NCI-H345 treated with DMSO at 0.1 percent for 48 hours (cell line): ENCODE measurements at regions not wholly inside any gene's neighbourhood (a gene's known extent, or its start where the extent isn't known, plus 50 kb on each side); places are given as distances from the start of the nearest gene placed in this dataset.
"Not testable (repeated sequence)": the region's sequence is repeated elsewhere in the genome, so short reads cannot be mapped to it uniquely, and the experiment has no call there.

Source experiments
- DNase-seq: peaks from one replicate; lab custom pipeline; 2025; ENCODE audit not compliant: unreplicated experiment; lab: John Stamatoyannopoulos, UW

DNA sequence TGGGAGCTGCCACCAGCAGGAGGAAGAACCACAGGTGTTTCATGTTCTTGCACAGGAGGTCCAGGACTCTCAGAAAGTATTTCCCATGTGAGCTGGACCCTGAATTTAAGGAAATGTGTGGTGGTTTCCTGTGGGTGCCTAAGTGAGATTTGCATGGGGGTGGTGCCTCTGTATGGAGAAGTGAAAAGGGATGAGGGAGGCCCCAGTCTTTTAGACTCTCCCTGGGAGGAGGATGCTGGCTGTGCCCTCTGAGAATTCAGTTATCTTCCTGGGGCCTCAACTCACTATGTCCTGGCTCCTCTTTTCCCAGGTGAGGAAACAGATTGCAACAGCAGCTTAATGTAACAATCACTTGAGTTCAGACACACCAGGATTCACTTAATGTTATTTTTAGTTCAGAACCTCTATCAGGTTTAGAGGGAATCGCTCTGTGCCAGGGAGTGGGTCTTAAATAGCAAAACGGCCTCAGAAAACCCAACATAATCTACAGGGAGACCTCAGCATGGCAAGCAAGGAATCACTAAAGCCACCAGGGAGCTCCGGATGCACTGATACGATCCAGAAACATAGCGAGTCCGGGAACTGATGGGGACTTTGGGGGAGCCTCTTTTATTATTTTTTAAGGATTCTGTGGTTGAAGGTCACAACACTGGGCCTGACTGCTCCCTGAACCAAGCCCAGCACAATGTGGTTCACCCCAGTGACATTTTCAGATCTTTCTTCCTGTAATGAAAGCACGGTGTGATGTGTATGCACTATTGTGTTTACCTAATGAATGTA is 823.5 kb downstream of the TMEM121 start:
- not testable (repeated sequence) for DNase-seq

DNA sequence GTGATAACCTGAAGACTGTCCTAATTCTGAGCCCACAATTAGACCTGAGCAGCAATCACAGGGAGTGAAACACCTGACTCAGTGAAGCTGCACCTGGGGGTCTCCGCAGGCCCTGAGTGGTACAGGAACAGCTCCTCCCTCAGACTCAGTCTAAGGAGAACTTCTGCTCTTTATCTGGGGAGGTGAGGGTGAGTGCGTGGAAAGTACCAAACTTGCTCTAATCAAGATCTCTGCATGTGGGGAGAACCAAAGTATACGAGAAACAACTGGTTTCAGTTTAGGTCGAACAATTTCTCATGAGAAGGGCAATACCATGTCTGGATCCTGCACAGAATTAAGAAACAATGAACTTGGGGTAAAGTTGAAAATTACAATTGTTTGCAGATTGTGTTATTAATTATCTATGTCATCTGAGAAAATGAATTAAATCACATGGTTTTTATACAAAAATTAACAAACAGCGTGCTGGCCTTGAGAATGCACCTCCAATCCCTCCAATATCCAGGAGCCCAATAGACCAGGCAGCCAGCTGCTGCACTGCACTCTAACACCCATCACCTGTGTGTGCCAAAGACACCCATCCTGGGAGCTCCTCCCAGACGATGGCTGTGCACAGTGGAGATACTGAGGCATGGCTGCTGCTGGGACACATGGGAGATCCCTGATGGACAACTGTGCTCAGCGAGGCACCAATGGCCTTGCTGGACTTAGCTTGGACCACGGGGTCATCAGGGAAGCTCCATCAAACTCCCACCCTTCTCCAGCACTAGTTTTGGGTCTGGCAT is 828.8 kb downstream of the TMEM121 start:
- DNase-seq = not testable (repeated sequence)

DNA sequence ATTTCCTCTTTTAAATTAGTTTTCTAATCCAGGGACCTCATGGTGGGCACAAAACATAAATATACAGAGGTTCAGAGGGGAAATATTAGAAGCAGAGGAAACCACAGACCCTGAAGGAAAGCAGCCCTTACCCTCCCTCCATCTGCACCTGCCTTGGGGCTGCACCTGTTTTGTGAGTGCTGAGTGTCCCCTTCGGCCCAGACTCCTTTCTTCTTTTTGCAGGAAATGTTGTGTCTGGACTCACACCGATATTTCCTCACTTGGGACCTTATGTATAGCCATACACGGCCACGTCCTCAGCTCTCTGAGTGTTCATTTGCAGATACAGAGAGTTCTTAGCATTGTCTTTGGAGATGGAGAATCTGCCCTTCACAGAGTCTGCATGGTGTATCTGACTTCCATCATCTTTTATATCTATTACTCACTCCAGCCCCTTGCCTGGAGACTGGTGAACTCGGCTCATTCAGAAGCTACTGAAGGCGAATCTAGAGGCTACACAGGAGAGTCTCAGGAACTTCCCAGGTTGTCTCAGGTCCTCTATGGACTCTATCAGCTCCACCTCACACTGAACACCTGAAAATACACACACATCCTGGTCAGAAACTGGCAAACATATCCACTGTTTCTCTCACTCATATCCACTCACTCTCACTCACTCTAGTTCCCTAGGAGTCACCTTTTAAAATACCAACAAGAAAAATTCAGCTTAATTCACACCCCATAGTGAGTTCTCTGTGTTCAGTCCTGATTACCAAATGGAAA is 829.7 kb downstream of the TMEM121 start:
- not testable (repeated sequence) for DNase-seq

DNA sequence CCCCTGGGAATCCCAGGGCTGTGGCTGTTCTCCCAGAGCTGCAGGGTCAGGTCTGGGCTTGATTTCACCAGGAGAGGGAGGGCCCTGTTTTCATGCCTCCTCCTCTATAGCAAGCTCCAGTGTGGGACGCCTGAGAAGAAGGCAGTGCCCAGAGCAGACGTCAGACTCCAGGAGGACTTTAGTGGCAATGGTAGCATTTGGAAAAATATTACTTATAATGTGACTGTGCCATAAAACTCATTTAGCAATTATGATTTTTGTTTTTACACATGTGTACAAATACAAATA is 830.2 kb downstream of the TMEM121 start:
- not testable (repeated sequence) for DNase-seq

DNA sequence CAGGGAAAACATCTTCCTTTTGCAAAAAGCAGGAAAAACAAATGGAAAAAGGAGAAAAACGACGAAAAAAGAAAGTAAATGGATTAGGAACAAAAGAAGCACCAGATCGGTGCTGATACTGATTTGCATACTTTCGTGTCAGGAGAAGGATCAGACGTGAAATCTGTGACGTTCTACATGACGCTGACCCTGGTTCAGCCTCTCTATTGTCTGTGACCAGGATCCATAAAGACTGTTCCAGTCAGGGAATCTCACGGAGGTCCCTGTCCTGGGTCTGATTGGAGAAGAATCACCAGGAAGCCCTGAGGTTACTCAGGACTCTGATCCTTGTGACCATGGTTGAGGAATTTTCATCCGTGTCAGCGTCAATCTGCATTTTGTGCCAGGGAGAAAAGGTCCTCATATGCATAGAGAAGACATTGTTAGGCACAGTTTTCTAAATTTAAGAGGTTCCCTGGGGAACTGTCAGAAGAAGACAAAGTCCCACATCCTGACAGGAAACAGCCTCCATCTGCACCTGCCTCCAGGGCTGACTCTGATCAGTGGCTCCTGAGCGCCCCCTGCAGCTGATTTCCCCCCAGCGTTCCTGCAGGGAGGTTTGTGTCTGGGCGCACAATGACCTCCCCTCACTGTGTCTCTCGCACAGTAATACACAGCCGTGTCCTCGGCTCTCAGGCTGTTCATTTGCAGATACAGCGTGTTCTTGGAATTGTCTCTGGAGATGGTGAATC is 832.9 kb downstream of the TMEM121 start:
- DNase-seq = not testable (repeated sequence)

DNA sequence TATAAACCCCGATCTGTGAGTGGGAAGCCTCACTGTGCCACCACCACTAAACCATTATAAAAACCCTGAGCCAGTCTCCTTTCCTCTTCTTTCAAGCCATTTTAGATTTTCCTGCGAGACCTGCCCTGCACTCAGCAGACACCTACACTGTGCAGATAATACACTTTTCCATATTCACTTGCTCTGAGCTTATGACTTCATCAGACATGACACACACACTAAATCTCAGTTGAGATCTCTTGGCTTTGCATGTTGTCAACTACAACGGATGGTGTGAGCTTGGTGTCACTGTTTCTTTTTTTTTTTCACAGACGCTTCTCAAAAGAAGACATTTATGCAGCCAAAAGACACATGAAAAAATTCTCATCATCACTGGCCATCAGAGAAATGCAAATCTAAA is 839.0 kb downstream of the TMEM121 start:
- DNase-seq = not testable (repeated sequence)

DNA sequence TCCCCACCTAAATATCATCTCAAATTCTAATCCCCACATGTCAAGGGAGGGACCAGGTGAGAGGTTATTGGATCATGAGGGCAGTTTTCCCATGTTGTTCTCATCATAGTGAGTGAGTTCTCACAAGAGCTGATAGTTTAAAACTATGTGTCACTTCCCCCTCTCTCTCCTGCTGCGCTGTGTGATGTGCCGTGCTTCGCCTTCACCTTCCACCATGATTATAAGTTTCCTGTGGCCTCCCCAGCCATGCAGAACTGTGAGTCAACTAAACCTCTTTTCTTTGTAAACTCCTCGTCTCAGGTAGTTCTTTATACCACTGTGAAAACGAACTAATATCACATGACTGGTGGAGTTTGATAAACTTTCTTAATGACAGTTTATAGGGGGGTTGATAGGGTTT is 839.5 kb downstream of the TMEM121 start:
- not testable (repeated sequence) for DNase-seq

DNA sequence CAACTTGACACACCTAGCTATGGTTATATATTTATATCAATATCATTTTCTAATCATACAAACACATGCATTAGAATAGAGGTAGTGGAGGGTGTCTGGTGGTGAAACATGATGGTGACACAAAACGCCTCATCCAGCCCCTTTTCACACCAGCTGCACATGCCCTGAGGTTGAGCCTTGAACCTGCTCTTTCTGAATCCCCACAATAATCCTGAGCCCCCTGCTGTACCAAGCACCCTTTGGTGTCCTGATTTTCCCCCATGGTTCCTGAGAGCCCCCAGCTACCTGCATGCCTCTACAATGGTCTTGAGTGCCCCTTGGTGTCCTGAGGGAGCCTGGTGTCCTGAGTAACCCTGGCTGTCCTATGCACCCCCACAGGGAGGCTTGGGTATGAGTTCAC is 840.6 kb downstream of the TMEM121 start:
- not testable (repeated sequence) for DNase-seq

DNA sequence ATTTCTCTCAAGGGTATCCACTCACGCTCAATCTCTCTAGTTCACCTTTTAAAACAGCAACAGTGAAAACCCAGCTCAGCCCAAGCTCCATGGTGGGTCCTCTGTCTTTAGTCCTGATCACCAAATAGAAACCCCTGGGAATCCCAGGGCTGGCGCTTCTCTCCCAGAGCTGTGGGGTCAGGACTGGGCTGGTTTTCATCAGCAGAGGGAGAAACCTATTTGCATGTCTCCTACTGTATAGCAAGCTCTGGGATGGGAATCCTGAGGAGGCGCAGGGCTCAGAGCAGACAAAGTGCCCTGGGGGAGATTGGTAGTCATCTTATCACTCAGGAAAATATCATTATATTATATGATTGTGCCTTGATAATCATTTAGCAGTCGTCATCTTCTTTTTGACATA is 843.1 kb downstream of the TMEM121 start:
- DNase-seq = not testable (repeated sequence)

DNA sequence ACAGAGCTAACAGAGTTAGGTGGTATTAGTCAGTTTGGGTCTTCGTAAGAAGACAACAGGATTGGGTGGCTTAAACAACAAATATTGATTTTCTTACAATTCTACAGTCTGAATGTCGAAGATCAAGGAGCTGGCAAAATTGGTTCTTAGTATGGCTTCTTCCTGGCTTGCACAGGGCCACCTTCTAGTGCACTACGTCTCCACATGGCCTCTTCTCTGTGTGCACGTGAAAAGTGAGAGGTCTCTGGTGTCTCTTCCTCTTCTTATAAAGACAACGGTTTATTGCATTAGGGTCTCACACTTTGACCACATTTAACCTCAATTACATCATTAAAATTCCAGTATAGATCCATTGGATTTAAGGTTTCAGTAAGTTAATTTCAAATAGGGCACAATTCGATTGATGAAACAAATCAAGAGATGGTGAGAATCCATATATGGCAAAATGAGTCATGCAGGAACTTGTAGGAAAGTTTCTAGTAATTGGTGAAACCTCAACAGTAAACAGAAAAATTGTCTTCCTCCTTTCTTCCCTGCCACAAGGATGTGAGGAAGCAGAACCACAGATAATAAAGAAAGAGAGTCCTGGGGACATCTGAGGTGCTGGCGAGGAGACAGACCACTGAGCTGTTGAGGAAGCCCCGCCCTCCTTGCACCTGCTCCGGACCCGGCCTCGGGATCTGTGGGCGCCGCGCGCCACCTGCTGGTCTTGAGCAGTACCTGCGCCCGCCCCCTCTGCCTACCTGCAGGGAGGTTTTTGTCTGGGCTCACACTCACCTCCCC is 846.7 kb downstream of the TMEM121 start:
- DNase-seq = peak; percentile 39

DNA sequence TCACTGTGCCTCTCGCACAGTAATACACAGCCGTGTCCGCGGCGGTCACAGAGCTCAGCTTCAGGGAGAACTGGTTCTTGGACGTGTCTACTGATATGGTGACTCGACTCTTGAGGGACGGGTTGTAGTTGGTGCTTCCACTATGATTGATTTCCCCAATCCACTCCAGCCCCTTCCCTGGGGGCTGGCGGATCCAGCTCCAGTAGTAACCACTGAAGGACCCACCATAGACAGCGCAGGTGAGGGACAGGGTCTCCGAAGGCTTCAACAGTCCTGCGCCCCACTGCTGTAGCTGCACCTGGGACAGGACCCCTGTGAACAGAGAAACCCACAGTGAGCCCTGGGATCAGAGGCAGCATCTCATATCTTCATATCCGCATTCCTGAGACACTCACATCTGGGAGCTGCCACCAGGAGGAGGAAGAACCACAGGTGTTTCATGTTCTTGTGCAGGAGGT is 847.3 kb downstream of the TMEM121 start:
- not testable (repeated sequence) for DNase-seq

DNA sequence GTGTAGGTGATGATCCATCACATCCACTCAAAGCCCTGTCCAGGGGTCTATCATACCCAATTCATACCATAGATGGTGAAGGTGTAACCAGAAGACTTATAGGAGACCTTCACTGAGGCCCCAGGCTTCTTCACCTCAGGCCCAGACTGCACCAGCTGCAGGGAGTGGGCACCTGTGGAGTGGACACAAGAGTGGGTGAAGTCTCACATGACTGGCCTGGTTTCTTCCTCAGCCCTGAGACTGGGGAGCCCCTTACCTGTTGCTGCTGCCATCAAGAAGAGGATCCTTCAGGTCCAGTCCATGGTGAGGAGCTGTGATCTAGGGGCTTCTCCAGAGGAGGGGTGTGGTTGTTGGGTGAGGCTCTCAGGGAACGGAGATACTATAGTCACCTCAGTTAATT is 851.0 kb downstream of the TMEM121 start:
- DNase-seq = no peak

DNA sequence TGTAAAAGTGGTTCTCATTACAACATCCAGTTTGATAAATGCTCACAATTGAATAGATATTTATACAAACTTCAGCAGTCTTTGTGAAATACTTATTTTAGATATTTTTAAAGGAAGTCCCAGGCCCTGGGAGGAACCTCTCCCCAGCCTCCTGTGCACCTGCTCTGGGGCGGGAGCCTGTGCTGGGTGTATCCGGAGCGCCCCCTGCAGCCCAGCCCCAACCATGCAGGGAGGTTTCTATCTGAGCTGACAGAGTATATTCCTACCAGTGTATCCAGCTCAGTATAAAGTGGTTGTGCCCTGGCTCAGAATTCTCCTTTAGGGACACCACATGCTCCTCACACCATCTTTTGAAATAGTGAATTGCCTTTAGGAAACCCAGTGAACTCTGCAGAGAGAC is 851.8 kb downstream of the TMEM121 start:
- DNase-seq = no peak

DNA sequence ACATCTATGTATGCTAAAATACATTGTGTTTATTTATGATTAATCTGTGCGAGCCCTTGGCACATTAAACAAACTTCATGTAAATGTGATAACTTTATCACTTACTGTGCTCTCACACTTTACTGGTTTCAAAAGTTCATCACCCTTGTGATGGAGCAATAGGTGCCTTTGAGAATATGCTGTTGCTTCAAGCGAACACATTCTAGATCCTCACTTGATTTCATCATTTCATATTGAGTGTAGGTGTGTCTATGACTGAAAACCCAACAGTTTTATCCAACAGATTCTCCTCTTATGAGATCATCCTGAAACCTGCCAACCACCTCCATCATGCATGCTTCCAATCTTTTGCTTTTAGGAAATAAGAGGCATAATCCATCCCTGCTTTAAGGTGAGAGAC is 854.4 kb downstream of the TMEM121 start:
- no peak for DNase-seq

DNA sequence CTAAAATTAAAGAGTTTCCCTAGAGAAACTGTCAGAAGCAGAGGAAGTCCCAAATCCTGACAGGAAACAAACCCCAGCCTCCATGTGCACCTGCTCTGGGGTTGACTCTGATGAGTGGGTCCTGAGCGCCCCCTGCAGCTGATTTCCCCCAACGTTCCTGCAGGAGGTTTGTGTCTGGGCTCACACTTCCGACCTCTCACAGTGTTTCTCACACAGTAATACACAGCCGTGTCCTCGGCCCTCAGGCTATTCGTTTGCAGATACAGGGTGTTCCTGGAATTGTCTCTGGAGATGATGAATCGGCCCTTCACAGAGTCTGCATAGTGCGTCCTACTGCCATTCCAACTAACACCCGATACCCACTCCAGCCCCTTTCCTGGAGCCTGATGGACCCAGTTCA is 862.8 kb downstream of the TMEM121 start:
- DNase-seq = not testable (repeated sequence)

DNA sequence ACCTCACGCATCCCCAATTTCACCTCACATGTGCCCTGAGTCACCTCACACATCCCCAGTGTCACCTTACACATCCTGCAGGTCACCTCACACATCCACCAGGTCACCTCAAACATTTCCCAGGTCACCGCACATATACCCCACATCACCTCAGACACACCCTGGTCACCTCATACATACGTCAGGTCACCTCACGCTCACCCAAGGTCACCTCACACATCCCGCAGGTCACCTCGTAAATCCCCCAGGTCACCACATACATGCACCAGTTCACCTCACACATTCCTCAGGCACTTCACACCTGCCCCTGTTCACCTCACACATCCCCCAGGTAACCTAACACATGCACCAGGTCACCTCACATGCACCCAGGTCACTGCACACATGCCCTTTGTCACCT is 864.0 kb downstream of the TMEM121 start:
- DNase-seq = no peak

DNA sequence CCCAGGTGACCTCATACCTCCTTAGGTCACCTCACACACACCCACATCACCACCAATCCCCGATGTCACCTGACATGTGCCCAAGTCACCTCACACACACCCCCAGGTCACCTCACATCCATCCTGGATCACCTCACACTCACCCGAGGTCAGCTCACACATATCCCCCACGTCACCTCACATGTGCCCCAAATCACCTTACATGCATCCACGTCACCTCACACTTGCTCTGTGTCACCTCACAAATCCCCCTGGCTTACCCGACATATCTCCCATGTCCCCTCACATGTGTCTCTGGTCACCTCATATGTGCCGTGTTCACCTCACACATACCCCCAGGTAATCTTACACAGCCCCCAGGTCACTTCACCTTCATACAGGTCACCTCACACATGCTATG is 864.6 kb downstream of the TMEM121 start:
- no peak for DNase-seq

DNA sequence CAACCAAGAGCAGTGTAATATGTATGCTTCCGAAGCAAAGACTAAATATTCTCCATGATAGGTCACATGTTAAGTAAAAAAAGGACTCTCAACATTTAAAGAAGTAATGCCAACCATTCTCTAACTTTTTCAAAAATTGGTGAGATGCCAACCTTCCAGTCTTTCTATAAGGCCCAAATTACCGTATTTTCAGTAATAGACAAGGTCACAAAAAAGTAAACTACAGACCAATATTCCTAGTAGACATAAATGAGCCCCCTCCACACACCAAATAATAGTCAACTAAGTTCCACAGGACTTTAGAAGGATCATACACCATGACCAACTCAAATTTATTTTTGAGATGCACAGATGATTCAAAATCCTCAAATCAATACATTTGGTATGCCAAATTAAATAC is 867.4 kb downstream of the TMEM121 start:
- no peak for DNase-seq

DNA sequence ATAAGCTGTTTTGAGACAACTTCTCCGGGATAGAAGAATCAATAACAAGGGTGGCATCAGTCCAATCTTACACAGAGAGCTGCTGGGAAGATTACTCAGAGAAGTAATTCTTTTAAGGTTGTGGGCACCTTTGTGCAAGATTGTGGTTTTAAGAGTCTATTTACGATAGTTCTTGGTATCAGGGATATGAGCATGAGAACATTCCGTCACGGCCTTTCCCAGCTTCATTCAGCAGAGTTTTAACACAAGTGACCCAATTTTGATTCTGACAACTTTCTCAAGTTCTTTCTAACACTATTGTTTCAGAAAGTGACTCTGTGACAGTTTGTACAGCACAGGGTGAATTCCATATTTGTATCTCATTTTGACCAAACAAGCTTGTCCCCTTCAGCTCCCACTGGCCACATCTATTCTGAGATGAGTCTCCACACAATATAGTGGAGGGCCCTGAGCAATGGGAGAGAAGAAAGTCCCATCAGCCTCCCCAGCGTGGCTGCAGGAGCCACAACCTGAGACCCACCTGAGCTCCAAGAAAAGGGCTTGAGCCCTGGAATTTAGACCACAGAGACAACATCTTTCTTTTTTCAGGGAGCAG is 869.2 kb downstream of the TMEM121 start:
- no peak for DNase-seq

DNA sequence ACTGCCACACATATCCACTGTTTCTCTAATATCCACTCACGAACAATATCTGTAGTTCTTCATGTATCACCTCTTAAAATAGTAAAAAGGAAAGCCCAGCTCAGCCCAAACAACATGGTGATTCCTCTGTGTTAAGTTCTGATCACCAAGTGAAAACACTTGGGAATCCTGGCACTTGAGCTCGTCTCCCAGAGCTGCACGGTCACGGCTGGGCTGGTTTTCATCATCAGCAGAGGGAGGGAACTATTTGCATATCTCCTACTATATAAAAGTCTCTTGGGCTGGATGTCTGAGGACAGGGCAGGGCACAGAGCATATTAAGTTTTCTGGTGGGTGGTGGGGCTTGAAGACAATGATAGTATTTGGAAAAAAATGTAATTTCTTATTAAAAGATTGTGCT is 870.6 kb downstream of the TMEM121 start:
- DNase-seq = no peak
